Neuronal stem cell (in vitro differentiated cells): ENCODE measurements at regions not wholly inside any gene's neighbourhood (a gene's known extent, or its start where the extent isn't known, plus 50 kb on each side); places are given as distances from the start of the nearest gene placed in this dataset.

Experiments
- DNase-seq: peaks from one replicate; pipeline ENCODE4 v3.0.0-alpha.2; 2013; ENCODE audit warnings: low spot score
- H2AFZ ChIP-seq: one replicate; pipeline ENCODE4 v1.6.1; 2013; ENCODE audit warnings: mild to moderate bottlenecking, low read length, inconsistent platforms
- H2AK5ac ChIP-seq: 2 replicates; pipeline ENCODE4 v1.6.1; 2013; ENCODE audit warnings: low read depth, mild to moderate bottlenecking, inconsistent platforms, low read length, moderate library complexity, mixed read lengths
- H2BK120ac ChIP-seq: 2 replicates; pipeline ENCODE4 v1.6.1; 2013; ENCODE audit warnings: low read depth, mild to moderate bottlenecking, inconsistent platforms, low read length, moderate library complexity, mixed read lengths
- H2BK12ac ChIP-seq: one replicate; pipeline ENCODE4 v1.6.1; 2013; ENCODE audit warnings: low read length, inconsistent platforms
- H2BK15ac ChIP-seq: 2 replicates; pipeline ENCODE4 v1.6.1; 2013; ENCODE audit warnings: mild to moderate bottlenecking, low read length, inconsistent platforms, mixed read lengths
- H2BK5ac ChIP-seq: one replicate; pipeline ENCODE4 v1.6.1; 2013; ENCODE audit warnings: inconsistent platforms, mild to moderate bottlenecking, low read length, moderate library complexity
- H3K14ac ChIP-seq: one replicate; pipeline ENCODE4 v1.6.1; 2013; ENCODE audit warnings: low read length, inconsistent platforms
- H3K18ac ChIP-seq: 2 replicates; pipeline ENCODE4 v1.6.1; 2013; ENCODE audit warnings: low read length, inconsistent platforms
- H3K23ac ChIP-seq: 2 replicates; pipeline ENCODE4 v1.6.1; 2013; ENCODE audit warnings: low read depth, mild to moderate bottlenecking, mixed read lengths, low read length, inconsistent platforms; ENCODE audit not compliant: poor library complexity
- H3K27ac ChIP-seq: replicated peaks from 3 replicates; pipeline ENCODE4 v1.5.1; 2013; ENCODE audit warnings: low read length, inconsistent platforms
- H3K27me3 ChIP-seq, 3 experiments: 2 replicates each; pipeline ENCODE4 v1.6.1; 2013; ENCODE audit warnings: low read length in 3 of 3, mild to moderate bottlenecking in 2 of 3, inconsistent platforms in 1 of 3, low read depth in 1 of 3, mixed read lengths in 1 of 3, moderate library complexity in 1 of 3; ENCODE audit not compliant: control insufficient read depth in 3 of 3, insufficient read depth in 3 of 3
- H3K36me3 ChIP-seq, 2 donors: replicated peaks in 1 of 2; 2 replicates each; pipeline ENCODE4 v1.6.1; 2013; ENCODE audit warnings: low read length in 2 of 2; ENCODE audit not compliant: control insufficient read depth in 2 of 2, insufficient read depth in 2 of 2
- H3K4ac ChIP-seq: 2 replicates; pipeline ENCODE4 v1.6.1; 2013; ENCODE audit warnings: inconsistent platforms, mild to moderate bottlenecking, low read length, moderate library complexity
- H3K4me1 ChIP-seq, 2 donors: 1 replicate in 1 of 2; 2 replicates in 1 of 2; pipeline ENCODE4 v1.6.1; 2013; ENCODE audit warnings: low read length in 2 of 2, low read depth in 1 of 2; ENCODE audit not compliant: control insufficient read depth in 2 of 2, insufficient read depth in 1 of 2
- H3K4me2 ChIP-seq: one replicate; pipeline ENCODE4 v1.6.1; 2013; ENCODE audit warnings: mild to moderate bottlenecking, low read length, inconsistent platforms; ENCODE audit not compliant: insufficient read depth, poor library complexity, severe bottlenecking
- H3K4me3 ChIP-seq, 2 donors: 2 replicates each; pipeline ENCODE4 v1.5.1; 2013; ENCODE audit warnings: low read length in 2 of 2, mild to moderate bottlenecking in 2 of 2, inconsistent platforms in 1 of 2, moderate library complexity in 1 of 2
- H3K79me1 ChIP-seq: one replicate; pipeline ENCODE4 v1.6.1; 2013; ENCODE audit warnings: low read depth, mild to moderate bottlenecking, inconsistent platforms, low read length, moderate library complexity
- H3K9ac ChIP-seq: one replicate; pipeline ENCODE4 v1.6.1; 2013; ENCODE audit warnings: mild to moderate bottlenecking, low read depth, low read length, inconsistent platforms; ENCODE audit not compliant: poor library complexity
- H3K9me3 ChIP-seq, 2 donors: replicated peaks in 1 of 2; 2 replicates each; pipeline versions ENCODE3 to v1.6.1; 2013; ENCODE audit warnings: low read length in 2 of 2, mild to moderate bottlenecking in 2 of 2, inconsistent platforms in 1 of 2, low read depth in 1 of 2, mixed read lengths in 1 of 2, moderate library complexity in 1 of 2; ENCODE audit not compliant: control insufficient read depth in 2 of 2, insufficient read depth in 1 of 2
- H4K8ac ChIP-seq: one replicate; pipeline ENCODE4 v1.6.1; 2013; ENCODE audit warnings: low read depth, mild to moderate bottlenecking, inconsistent platforms, low read length, moderate library complexity
- H4K91ac ChIP-seq: one replicate; pipeline ENCODE4 v1.6.1; 2013; ENCODE audit warnings: low read length, low read depth, mild to moderate bottlenecking, inconsistent platforms; ENCODE audit not compliant: poor library complexity
- WGBS, 2 donors: extraction: QIAGEN DNeasy Blood & Tissue Kit; methylation state at CpG; one replicate each; pipeline ENCODE4 v1.1.7; 2013; ENCODE audit warnings: missing lambda C conversion rate in 2 of 2, mixed read lengths in 1 of 2; ENCODE audit not compliant: insufficient read length in 2 of 2, insufficient replicate concordance in 1 of 2; ENCODE audit errors: extremely low coverage in 2 of 2; 5-methylcytosine and 5-hydroxymethylcytosine counted together

DNA sequence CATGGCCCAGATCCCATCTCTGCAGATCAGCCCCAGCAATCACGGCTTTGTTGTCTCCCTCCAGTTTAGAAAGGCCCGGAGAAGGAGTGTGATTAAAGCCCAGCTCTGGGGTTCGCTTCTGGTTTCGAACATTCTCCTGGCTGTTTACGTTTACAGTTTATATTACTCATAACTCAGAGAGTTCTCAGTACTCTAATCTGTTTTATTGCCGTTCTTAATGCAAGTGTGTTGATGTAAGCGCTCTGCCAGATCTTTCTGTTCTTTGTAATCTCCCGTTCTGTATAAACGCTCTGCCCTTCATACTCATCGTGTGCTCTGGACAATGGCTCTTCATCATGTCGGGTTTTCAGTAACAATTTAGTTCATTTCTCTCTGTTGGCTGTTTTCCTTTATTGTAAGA, 82.5 kb upstream of the PRNP start:
- H4K8ac ChIP-seq = no peak overlapping the region
- no peak overlapping the region for H2BK12ac ChIP-seq
- H2BK120ac ChIP-seq = no peak overlapping the region
- no peak overlapping the region for H2BK5ac ChIP-seq
- H3K4me3 ChIP-seq = no peak overlapping the region
- no peak overlapping the region for H3K4me2 ChIP-seq
- no peak overlapping the region for H4K91ac ChIP-seq
- H3K27ac ChIP-seq = no peak overlapping the region
- no peak overlapping the region for H2AFZ ChIP-seq
- no peak overlapping the region for H2AK5ac ChIP-seq
- H3K4me1 ChIP-seq = no peaks in the 10 kb centered on the region
- no peak overlapping the region for H3K23ac ChIP-seq
- no peak overlapping the region for H3K4ac ChIP-seq
- no peak for DNase-seq
- no peaks in the 10 kb centered on the region for H3K9me3 ChIP-seq
- H3K79me1 ChIP-seq = no peaks in the 10 kb centered on the region
- no peak overlapping the region for H3K9ac ChIP-seq
- no peaks in the 10 kb centered on the region for H3K36me3 ChIP-seq
- H3K27me3 ChIP-seq = peaks cover 0 to 38% (median 0%) of the 10 kb centered on the region in 3 experiments
- no peak overlapping the region for H3K14ac ChIP-seq
- H3K18ac ChIP-seq = no peak overlapping the region
- no CpG with 5 or more reads among the region's 11 CpGs for WGBS, 2 donors
- no peak overlapping the region for H2BK15ac ChIP-seq

DNA sequence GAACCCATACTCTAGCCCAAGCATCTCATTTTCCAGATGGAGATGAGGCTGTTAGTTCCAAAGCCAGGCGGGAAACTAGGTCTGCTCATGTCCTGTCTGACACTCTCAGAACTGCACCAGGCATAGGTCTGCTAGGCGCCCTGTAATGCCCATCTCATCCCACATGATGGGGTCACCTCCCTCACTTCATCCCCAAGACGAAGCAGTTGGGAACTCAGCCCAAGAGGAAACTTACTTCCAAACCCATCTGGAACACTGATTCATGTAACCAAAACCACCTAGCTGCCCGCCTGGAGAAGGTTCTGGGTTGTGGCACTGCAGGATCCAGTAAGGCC, 84.0 kb upstream of the PRNP start:
- H4K8ac ChIP-seq = no peak overlapping the region
- no peak overlapping the region for H3K27ac ChIP-seq
- peaks cover 0 to 38% (median 0%) of the 10 kb centered on the region in 3 experiments for H3K27me3 ChIP-seq
- H2BK12ac ChIP-seq = no peak overlapping the region
- no peaks in the 10 kb centered on the region for H3K36me3 ChIP-seq
- H3K14ac ChIP-seq = no peak overlapping the region
- no peak overlapping the region for H4K91ac ChIP-seq
- no peak overlapping the region for H3K18ac ChIP-seq
- no peak overlapping the region for H3K4me3 ChIP-seq
- no peak overlapping the region for H2BK15ac ChIP-seq
- H3K9ac ChIP-seq = no peak overlapping the region
- no peak overlapping the region for H3K23ac ChIP-seq
- no peak overlapping the region for H3K4me2 ChIP-seq
- H2BK5ac ChIP-seq = no peak overlapping the region
- H2AK5ac ChIP-seq = no peak overlapping the region
- H3K4ac ChIP-seq = no peak overlapping the region
- H2BK120ac ChIP-seq = no peak overlapping the region
- H2AFZ ChIP-seq = no peak overlapping the region
- no peaks in the 10 kb centered on the region for H3K9me3 ChIP-seq
- no peaks in the 10 kb centered on the region for H3K79me1 ChIP-seq
- no CpG with 5 or more reads among the region's 4 CpGs for WGBS, 2 donors
- no peak for DNase-seq
- H3K4me1 ChIP-seq = no peaks in the 10 kb centered on the region

DNA sequence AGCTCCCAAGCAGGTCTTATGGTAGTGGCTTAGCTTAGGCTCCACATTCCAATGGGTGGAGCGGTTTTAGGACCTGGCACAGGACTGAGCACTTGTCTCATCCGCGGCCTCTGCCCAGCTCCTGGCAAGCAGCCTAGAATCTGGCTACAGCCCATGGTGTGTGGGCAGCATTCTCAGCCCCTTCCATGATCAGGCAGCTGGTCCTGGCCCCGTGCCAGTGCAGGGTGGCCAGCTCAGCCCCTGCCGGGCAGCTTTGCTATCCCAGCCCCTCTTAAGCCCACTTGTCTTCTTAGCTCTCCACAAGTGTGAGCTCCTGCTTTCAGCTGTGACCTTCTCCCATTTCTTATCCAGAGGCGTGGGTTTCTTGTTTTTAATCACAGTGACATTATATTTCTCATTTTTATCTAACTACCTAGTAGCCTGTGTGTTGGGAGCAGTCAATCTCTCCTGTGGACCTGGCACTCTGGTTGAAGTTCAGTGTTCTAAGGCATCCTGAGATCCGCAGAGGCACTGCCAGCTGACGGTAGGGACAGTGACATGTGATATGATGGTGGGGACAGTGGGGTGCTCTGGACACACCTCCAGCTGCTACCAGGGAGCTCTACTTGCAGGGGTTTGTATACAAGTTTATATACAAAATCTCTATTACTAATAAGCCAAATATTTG, 84.5 kb upstream of the PRNP start:
- Histone ChIP-seq H2BK15ac (no peak overlapping the region), H3K4ac (no peak overlapping the region), H3K9me3 (no peaks in the 10 kb centered on the region), H4K8ac (no peak overlapping the region), H3K23ac (no peak overlapping the region), H3K27me3 (peaks cover 0 to 38% (median 0%) of the 10 kb centered on the region in 3 experiments), H3K14ac (no peak overlapping the region), H2AK5ac (no peak overlapping the region), H3K4me3 (no peak overlapping the region), H3K79me1 (no peaks in the 10 kb centered on the region), H2BK5ac (no peak overlapping the region), H2BK120ac (no peak overlapping the region), H3K4me2 (no peak overlapping the region), H3K9ac (no peak overlapping the region), H2BK12ac (no peak overlapping the region), H3K4me1 (no peaks in the 10 kb centered on the region), H3K27ac (no peak overlapping the region), H3K18ac (no peak overlapping the region), H2AFZ (no peak overlapping the region), H3K36me3 (no peaks in the 10 kb centered on the region), H4K91ac (no peak overlapping the region)
- DNase-seq = no peak
- WGBS, 2 donors = no CpG with 5 or more reads among the region's 8 CpGs

DNA sequence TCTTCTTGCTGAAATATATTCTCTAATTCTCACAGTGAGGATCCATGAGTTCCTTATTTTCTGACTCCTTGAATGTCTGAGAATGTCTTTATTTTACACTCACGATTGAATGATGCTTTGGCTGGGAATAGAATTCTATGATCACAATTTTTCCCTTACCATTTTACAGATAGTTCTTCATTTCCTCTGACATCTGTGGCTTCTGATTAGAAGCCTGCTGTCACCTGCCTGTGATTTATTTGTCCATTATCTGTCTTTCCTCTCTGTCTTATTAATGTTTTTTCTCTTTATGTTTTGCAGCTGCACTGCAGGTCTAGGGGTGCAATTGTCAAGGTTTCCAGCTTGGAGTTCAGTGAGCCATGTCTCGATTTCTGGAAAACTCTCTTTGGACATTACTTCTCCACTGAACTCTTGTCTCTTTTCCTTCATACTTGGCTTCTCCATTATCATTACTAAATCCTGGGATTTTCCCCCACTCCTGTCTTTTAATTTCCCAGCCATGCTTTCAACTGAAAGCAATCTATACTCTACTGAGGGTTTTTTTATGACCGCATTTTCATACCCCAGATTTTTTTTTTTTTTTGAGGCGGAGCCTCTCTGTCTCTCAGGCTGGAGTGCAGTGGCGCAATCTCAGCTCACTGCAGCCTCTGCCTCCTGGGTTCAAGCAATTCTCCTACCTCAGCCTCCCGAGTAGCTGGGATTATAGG, 85.8 kb upstream of the PRNP start:
- no peak overlapping the region for H3K14ac ChIP-seq
- no peak overlapping the region for H4K91ac ChIP-seq
- no peaks in the 10 kb centered on the region for H3K36me3 ChIP-seq
- H3K4me1 ChIP-seq = no peaks in the 10 kb centered on the region
- no peak overlapping the region for H3K4me3 ChIP-seq
- no peak overlapping the region for H2BK15ac ChIP-seq
- no peak overlapping the region for H3K4me2 ChIP-seq
- H3K9ac ChIP-seq = no peak overlapping the region
- H3K27ac ChIP-seq = no peak overlapping the region
- H3K27me3 ChIP-seq = peaks cover 0 to 39% (median 0%) of the 10 kb centered on the region in 3 experiments
- no peak overlapping the region for H4K8ac ChIP-seq
- WGBS, 2 donors = no CpG with 5 or more reads among the region's 6 CpGs
- no peaks in the 10 kb centered on the region for H3K9me3 ChIP-seq
- H3K23ac ChIP-seq = no peak overlapping the region
- H2BK120ac ChIP-seq = no peak overlapping the region
- no peak overlapping the region for H2AFZ ChIP-seq
- no peak for DNase-seq
- H2AK5ac ChIP-seq = no peak overlapping the region
- no peak overlapping the region for H2BK12ac ChIP-seq
- no peaks in the 10 kb centered on the region for H3K79me1 ChIP-seq
- no peak overlapping the region for H3K18ac ChIP-seq
- H2BK5ac ChIP-seq = no peak overlapping the region
- no peak overlapping the region for H3K4ac ChIP-seq
